ENCODE measurements at regions not wholly inside any gene's neighbourhood (a gene's known extent, or its start where the extent isn't known, plus 50 kb on each side); places are given as distances from the start of the nearest gene placed in this dataset.

DNA sequence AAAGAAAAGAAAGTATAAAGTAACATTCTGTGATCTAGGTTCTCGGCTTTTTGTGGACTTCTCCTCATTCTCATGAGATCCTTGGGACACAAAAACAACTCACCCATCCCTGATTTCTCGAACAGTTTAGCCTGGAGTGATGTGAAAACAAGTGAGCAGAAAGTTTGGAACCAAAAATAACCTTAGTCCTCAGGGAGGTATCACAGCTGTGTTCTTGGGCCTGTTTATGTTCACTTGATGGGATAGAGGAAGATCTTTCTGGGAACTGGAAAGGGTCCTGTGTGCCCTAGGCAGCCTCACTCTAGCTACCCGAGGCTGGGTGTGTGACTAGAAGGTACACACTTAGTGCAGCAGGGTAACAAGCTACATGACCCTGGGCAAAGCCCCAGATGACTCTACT is 308.8 kb upstream of the PDZRN3 start:
- no peaks in the 10 kb centered on the region for H4K20me1 ChIP-seq (ENCODE audit: control insufficient read depth, insufficient read depth, insufficient read length)
- H4K5ac ChIP-seq (ENCODE audit: insufficient read length, low read depth, low read length), result no peak overlapping the region
- no peaks in the 10 kb centered on the region for H3K4me1 ChIP-seq (ENCODE audit: insufficient read depth, low read length)
- no peak overlapping the region for H3K27ac ChIP-seq (ENCODE audit: insufficient read length, low read depth, low read length)
- H3K9ac ChIP-seq (ENCODE audit: extremely low read depth, insufficient read length, low read length), result no peak overlapping the region
- H3K56ac ChIP-seq (ENCODE audit: insufficient read length, low read depth, low read length), result no peak overlapping the region
- no peaks in the 10 kb centered on the region for H3K79me1 ChIP-seq (ENCODE audit: insufficient read depth, low read depth, low read length, poor library complexity, severe bottlenecking)
- no peak overlapping the region for H3K4me3 Mint-ChIP-seq
- H3K27ac Mint-ChIP-seq, result no peak overlapping the region
- H3K4me2 ChIP-seq (ENCODE audit: insufficient read depth, insufficient read length, low read length), result no peak overlapping the region
- H2AK5ac ChIP-seq (ENCODE audit: insufficient read length, low read length), result no peak overlapping the region
- no peak overlapping the region for H3K14ac ChIP-seq (ENCODE audit: insufficient read depth, low read length)
- no peak overlapping the region for H2BK12ac ChIP-seq (ENCODE audit: insufficient read length, low read depth, low read length)
- no peak overlapping the region for H2BK15ac ChIP-seq (ENCODE audit: low read depth, low read length)
- no peak overlapping the region for H2AFZ ChIP-seq (ENCODE audit: low read length)
- no peaks in the 10 kb centered on the region for H3K9me3 Mint-ChIP-seq
- no peaks in the 10 kb centered on the region for H3K27me3 Mint-ChIP-seq (ENCODE audit: low read depth)
- no peak overlapping the region for H4K91ac ChIP-seq (ENCODE audit: insufficient read length, low read depth, low read length)
- H2BK20ac ChIP-seq (ENCODE audit: low read depth, low read length, poor library complexity, severe bottlenecking), result no peak overlapping the region
- no peak for DNase-seq
- H2BK120ac ChIP-seq (ENCODE audit: low read depth, low read length, poor library complexity, severe bottlenecking), result no peak overlapping the region
- H3K18ac ChIP-seq (ENCODE audit: insufficient read length, low read depth, low read length), result no peak overlapping the region
- no CpG with 5 or more reads among the region's 3 CpGs for WGBS (ENCODE audit: extremely low coverage, insufficient read length, low lambda C conversion rate)
- no peak overlapping the region for H3K4ac ChIP-seq (ENCODE audit: low read depth, low read length)
- H3K23me2 ChIP-seq (ENCODE audit: insufficient read length, low read depth, low read length, poor library complexity, severe bottlenecking), result no peaks in the 10 kb centered on the region
- H3K79me2 ChIP-seq (ENCODE audit: insufficient read depth, low read length), result no peaks in the 10 kb centered on the region
- H3K9me3 ChIP-seq (ENCODE audit: control insufficient read depth, low read depth, low read length), result no peaks in the 10 kb centered on the region
- no peaks in the 10 kb centered on the region for H3K36me3 Mint-ChIP-seq (ENCODE audit: insufficient read depth in 1 of 3, low read depth in 3 of 3)
- H3K4me1 Mint-ChIP-seq, result no peaks in the 10 kb centered on the region
- H3T11ph ChIP-seq (ENCODE audit: low read length), result no peak overlapping the region
- no peak overlapping the region for H3K23ac ChIP-seq (ENCODE audit: insufficient read length, low read depth, low read length)
- H3K27me3 ChIP-seq (ENCODE audit: insufficient read depth, low read length), result no peaks in the 10 kb centered on the region
- no peak overlapping the region for H2BK5ac ChIP-seq (ENCODE audit: insufficient read length, low read length)
- no peak overlapping the region for H4K8ac ChIP-seq (replicated peaks; ENCODE audit: insufficient read length, low read depth, low read length)
- TF ChIP-seq, protein P1, sequence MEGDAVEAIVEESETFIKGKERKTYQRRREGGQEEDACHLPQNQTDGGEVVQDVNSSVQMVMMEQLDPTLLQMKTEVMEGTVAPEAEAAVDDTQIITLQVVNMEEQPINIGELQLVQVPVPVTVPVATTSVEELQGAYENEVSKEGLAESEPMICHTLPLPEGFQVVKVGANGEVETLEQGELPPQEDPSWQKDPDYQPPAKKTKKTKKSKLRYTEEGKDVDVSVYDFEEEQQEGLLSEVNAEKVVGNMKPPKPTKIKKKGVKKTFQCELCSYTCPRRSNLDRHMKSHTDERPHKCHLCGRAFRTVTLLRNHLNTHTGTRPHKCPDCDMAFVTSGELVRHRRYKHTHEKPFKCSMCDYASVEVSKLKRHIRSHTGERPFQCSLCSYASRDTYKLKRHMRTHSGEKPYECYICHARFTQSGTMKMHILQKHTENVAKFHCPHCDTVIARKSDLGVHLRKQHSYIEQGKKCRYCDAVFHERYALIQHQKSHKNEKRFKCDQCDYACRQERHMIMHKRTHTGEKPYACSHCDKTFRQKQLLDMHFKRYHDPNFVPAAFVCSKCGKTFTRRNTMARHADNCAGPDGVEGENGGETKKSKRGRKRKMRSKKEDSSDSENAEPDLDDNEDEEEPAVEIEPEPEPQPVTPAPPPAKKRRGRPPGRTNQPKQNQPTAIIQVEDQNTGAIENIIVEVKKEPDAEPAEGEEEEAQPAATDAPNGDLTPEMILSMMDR (conservative IDR thresholded peaks at IDR 0.05), result no peak

Measured in H9 (cell line).